Retina (tissue), 1 donor: ENCODE measurements at regions not wholly inside any gene's neighbourhood (a gene's known extent, or its start where the extent isn't known, plus 50 kb on each side); places are given as distances from the start of the nearest gene placed in this dataset.
"Not testable (repeated sequence)": the region's sequence is repeated elsewhere in the genome, so short reads cannot be mapped to it uniquely, and the experiment has no call there.

Experiments
- DNase-seq: peaks from one replicate; pipeline ENCODE4 v3.0.0-alpha.2; 2016

- no peak for DNase-seq
Observed at GRCh38 chr3:102353805-102354204, 81.0 kb upstream of the ZPLD1 start.

GRCh38 chr3:102354818-102355515, 79.8 kb upstream of the ZPLD1 start:
- no peak for DNase-seq

GRCh38 chr3:102356506-102356905, 78.3 kb upstream of the ZPLD1 start:
- DNase-seq = no peak

GRCh38 chr3:102357313-102357712, 77.5 kb upstream of the ZPLD1 start:
- DNase-seq = not testable (repeated sequence)

GRCh38 chr3:102360183-102360860, 74.5 kb upstream of the ZPLD1 start:
- DNase-seq = no peak

- no peak for DNase-seq
Observed at GRCh38 chr3:102361101-102361500, 73.7 kb upstream of the ZPLD1 start.

GRCh38 chr3:102366116-102366515, 68.7 kb upstream of the ZPLD1 start:
- DNase-seq = not testable (repeated sequence)

GRCh38 chr3:102374863-102375634, 59.8 kb upstream of the ZPLD1 start:
- no peak for DNase-seq

GRCh38 chr3:102378216-102378615, 56.6 kb upstream of the ZPLD1 start:
- DNase-seq = no peak

- DNase-seq = not testable (repeated sequence)
Observed at GRCh38 chr3:102382201-102382600, 52.6 kb upstream of the ZPLD1 start.
